ENCODE measurements at regions not wholly inside any gene's neighbourhood (a gene's known extent, or its start where the extent isn't known, plus 50 kb on each side); places are given as distances from the start of the nearest gene placed in this dataset.

DNA sequence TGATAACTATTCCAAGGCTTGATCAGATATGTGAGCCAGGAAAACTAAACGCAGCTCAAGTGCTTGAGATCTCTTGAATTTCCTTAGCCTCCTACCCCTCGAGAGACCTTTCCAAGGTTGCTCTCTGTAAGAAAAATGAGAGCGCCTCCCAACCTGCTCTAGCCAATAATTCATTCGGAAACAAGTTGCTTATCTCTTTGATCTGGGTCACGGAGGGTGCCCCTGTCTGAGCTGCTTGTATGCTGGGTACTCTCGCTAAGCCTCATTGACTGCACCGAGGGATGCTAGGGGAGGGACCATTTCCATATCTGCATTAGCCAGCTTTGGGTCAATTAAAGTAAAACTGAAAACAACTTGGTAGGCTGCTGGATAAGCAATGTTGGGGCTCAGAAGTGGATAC, 70.1 kb upstream of the SHISA6 start:
- TF ChIP-seq TARDBP (IDR thresholded peaks at IDR 0.05; ENCODE audit: borderline replicate concordance) (no peak), MYC (IDR thresholded peaks at IDR 0.05; ENCODE audit: insufficient read depth, insufficient read length, insufficient replicate concordance, low read length, severe bottlenecking) (no peak), SPI1 (IDR thresholded peaks at IDR 0.05; ENCODE audit: borderline replicate concordance, insufficient read depth, low read depth, low read length) (no peak), NBN (IDR thresholded peaks at IDR 0.05) (no peak), EP300 (IDR thresholded peaks at IDR 0.05; ENCODE audit: borderline replicate concordance in 1 of 2, control insufficient read depth in 1 of 2, low read depth in 2 of 2, low read length in 2 of 2) (no peak), SIN3A (IDR thresholded peaks at IDR 0.05; ENCODE audit: low read depth, low read length) (no peak), FOS (IDR thresholded peaks at IDR 0.05; ENCODE audit: borderline replicate concordance, extremely low read depth, insufficient read length) (no peak), SIX5 (IDR thresholded peaks at IDR 0.05; ENCODE audit: low read depth, low read length, severe bottlenecking) (no peak)
- TF ChIP-seq, protein P1, sequence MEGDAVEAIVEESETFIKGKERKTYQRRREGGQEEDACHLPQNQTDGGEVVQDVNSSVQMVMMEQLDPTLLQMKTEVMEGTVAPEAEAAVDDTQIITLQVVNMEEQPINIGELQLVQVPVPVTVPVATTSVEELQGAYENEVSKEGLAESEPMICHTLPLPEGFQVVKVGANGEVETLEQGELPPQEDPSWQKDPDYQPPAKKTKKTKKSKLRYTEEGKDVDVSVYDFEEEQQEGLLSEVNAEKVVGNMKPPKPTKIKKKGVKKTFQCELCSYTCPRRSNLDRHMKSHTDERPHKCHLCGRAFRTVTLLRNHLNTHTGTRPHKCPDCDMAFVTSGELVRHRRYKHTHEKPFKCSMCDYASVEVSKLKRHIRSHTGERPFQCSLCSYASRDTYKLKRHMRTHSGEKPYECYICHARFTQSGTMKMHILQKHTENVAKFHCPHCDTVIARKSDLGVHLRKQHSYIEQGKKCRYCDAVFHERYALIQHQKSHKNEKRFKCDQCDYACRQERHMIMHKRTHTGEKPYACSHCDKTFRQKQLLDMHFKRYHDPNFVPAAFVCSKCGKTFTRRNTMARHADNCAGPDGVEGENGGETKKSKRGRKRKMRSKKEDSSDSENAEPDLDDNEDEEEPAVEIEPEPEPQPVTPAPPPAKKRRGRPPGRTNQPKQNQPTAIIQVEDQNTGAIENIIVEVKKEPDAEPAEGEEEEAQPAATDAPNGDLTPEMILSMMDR (IDR thresholded peaks at IDR 0.05 in 2 of 3, conservative IDR thresholded peaks at IDR 0.05 in 1 of 3; ENCODE audit: control insufficient read depth in 2 of 3, extremely low read depth in 1 of 3, insufficient read depth in 1 of 3, low read depth in 3 of 3, low read length in 3 of 3), result no peak
- TF ChIP-seq, protein P2, sequence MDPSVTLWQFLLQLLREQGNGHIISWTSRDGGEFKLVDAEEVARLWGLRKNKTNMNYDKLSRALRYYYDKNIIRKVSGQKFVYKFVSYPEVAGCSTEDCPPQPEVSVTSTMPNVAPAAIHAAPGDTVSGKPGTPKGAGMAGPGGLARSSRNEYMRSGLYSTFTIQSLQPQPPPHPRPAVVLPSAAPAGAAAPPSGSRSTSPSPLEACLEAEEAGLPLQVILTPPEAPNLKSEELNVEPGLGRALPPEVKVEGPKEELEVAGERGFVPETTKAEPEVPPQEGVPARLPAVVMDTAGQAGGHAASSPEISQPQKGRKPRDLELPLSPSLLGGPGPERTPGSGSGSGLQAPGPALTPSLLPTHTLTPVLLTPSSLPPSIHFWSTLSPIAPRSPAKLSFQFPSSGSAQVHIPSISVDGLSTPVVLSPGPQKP (IDR thresholded peaks at IDR 0.05; ENCODE audit: low read depth, low read length), result no peak
